Left ventricle myocardium inferior (tissue), 1 donor: ENCODE measurements at regions not wholly inside any gene's neighbourhood (a gene's known extent, or its start where the extent isn't known, plus 50 kb on each side); places are given as distances from the start of the nearest gene placed in this dataset.

Source experiments
- DNase-seq: peaks from one replicate; pipeline ENCODE4 v3.0.0-alpha.2; 2020
- H3K27ac ChIP-seq: fragments of 200-600 bp; replicated peaks from 2 replicates; pipeline ENCODE4 v1.8.0; 2021
- H3K27me3 ChIP-seq: fragments of 200-600 bp; 2 replicates; pipeline ENCODE4 v1.8.0; 2021; ENCODE audit warnings: low read depth
- H3K36me3 ChIP-seq: fragments of 200-600 bp; 2 replicates; pipeline ENCODE4 v1.8.0; 2021
- H3K4me1 ChIP-seq: fragments of 200-600 bp; 2 replicates; pipeline ENCODE4 v1.8.0; 2021
- H3K4me3 ChIP-seq: fragments of 200-600 bp; 2 replicates; pipeline ENCODE4 v1.8.0; 2021; ENCODE audit warnings: mild to moderate bottlenecking, moderate library complexity
- H3K9me3 ChIP-seq: fragments of 200-600 bp; replicated peaks from 2 replicates; pipeline ENCODE4 v1.8.0; 2021
- intact Hi-C: fragments of 100-400 bp; cut with micrococcal nuclease; formaldehyde crosslinking; loops from one replicate; pipeline ENCODE4 v1.11.0; 2022
- TF ChIP-seq, protein P1 (sequence below): fragments of 200-600 bp; IDR thresholded peaks from 2 replicates; pipeline ENCODE4 v1.8.0; 2021; ENCODE audit warnings: antibody characterized with exemption, mild to moderate bottlenecking, borderline replicate concordance
- donor health status: DM: no; HTN: yes; CAD: no; lungs with severe emphysema.

DNA sequence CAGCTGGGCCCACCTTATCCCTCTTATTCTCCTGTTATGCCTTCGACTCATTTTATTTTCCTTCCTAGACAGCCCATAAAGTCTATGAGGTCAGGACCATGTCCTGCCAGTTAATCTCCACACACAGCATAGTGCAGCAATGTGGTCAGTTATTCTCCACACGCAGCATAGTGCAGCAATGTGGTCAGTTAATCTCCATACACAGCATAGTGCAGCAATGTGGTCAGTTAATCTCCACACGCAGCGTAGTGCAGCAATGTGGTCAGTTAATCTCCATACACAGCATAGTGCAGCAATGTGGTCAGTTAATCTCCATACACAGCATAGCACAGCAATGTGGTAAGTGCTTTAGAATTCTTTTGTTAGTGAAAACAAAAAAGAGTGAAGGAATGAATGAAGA lies 77.8 kb downstream of the TEX36 start:
- Histone ChIP-seq H3K27ac (no peak overlapping the region), H3K36me3 (no peaks in the 10 kb centered on the region), H3K27me3 (peaks cover 45% of the 10 kb centered on the region), H3K4me1 (no peaks in the 10 kb centered on the region), H3K4me3 (no peak overlapping the region), H3K9me3 (peaks cover 7% of the 10 kb centered on the region)
- TF ChIP-seq, protein P1, sequence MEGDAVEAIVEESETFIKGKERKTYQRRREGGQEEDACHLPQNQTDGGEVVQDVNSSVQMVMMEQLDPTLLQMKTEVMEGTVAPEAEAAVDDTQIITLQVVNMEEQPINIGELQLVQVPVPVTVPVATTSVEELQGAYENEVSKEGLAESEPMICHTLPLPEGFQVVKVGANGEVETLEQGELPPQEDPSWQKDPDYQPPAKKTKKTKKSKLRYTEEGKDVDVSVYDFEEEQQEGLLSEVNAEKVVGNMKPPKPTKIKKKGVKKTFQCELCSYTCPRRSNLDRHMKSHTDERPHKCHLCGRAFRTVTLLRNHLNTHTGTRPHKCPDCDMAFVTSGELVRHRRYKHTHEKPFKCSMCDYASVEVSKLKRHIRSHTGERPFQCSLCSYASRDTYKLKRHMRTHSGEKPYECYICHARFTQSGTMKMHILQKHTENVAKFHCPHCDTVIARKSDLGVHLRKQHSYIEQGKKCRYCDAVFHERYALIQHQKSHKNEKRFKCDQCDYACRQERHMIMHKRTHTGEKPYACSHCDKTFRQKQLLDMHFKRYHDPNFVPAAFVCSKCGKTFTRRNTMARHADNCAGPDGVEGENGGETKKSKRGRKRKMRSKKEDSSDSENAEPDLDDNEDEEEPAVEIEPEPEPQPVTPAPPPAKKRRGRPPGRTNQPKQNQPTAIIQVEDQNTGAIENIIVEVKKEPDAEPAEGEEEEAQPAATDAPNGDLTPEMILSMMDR = no peak
- DNase-seq = no peak
- intact Hi-C loops = no loop called here

DNA sequence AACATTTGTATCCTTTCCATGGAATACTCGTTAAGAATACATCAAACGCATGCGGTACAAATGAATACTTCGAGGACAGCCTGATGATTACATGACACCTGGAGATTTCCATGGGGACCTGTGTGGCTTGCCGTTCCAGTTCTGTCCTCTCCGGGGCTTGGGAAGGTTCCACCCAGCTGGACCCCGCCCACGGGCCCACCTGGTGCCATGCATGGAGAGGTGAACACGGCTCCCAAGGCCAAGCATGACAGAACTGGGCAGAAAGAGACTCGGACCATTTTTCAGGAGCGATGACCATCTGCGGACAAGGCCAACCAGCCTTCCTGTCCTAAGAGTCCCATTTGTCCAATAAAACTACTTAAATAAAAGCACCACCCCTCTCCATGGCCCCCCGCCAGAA lies 80.1 kb downstream of the TEX36 start:
- Histone ChIP-seq H3K9me3 (peaks cover 10% of the 10 kb centered on the region), H3K4me3 (no peak overlapping the region), H3K4me1 (no peaks in the 10 kb centered on the region), H3K36me3 (no peaks in the 10 kb centered on the region), H3K27me3 (peaks cover 45% of the 10 kb centered on the region), H3K27ac (no peak overlapping the region)
- TF ChIP-seq, protein P1 = no peak
- no peak for DNase-seq
- intact Hi-C loops = no loop called here

DNA sequence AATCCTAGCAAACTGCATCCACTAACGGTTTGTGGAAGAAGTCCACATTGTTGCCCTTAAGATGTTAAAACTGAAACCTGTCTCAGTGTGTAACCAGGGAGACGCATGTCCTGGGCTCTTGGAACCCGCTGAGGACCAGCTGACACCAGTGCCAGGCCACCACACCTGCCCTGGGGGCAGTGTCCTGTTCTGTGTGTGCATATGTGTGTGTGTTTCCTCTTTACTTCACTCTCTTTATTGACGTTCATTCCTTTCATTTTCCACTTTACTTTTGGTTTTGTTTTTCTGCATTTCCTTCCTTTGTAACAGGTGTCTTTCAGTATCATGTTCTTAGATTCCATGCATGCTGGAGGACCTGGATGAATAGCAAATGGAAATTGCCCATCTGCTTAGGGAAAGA lies 83.8 kb downstream of the TEX36 start:
- TF ChIP-seq, protein P1 = no peak
- H3K4me1 ChIP-seq = no peaks in the 10 kb centered on the region
- no peak for DNase-seq

DNA sequence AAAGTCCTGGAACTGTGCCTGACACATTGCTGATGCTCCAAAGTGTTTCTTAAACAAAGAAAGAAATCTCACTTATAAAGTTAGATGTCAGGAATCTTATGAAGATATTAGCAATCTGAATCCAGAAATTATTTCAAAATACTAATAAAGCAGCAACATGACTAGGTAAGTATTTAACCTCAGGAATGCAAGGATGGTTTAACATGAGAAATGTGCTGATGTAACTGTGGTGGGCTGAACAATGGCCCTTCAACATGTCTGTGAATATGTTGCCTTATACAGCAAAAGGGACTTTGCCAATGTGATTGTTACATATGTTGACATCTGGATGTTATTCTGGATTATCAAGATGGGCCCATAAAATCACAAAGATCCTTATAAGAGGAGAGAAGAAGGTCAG lies 87.1 kb downstream of the TEX36 start:
- Histone ChIP-seq H3K27ac (no peak overlapping the region), H3K9me3 (peaks cover 35% of the 10 kb centered on the region), H3K36me3 (no peaks in the 10 kb centered on the region), H3K4me3 (no peak overlapping the region), H3K4me1 (no peaks in the 10 kb centered on the region), H3K27me3 (peaks cover 7% of the 10 kb centered on the region)
- DNase-seq = no peak
- TF ChIP-seq, protein P1 = no peak
- intact Hi-C loops = no loop called here

More for the DNA sequence above, 83.8 kb downstream of the TEX36 start:
- intact Hi-C loops = no loop called here
- Histone ChIP-seq H3K9me3 (peaks cover 35% of the 10 kb centered on the region), H3K36me3 (no peaks in the 10 kb centered on the region), H3K4me3 (no peak overlapping the region), H3K27me3 (peaks cover 34% of the 10 kb centered on the region), H3K27ac (no peak overlapping the region)

DNA sequence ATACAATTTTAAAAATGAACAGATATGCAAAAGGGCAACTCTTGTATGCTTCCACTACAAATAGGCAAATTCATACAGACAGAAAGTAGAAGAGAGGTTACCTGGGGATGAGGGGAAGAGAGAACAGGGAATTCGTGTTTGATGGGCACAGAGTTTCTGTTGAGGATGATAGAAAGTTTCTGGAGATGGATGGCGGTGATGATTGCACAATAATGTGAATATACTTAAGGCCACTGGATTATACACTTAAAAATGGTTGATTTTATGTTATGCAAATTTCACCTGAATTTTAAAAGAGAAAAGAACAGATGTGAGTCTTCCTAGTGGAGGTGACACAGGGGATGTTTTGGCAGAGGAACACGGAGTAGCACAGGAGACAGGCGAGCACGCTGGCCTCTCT lies 89.3 kb downstream of the TEX36 start:
- peaks cover 7% of the 10 kb centered on the region for H3K27me3 ChIP-seq
- no peaks in the 10 kb centered on the region for H3K4me1 ChIP-seq
- no peaks in the 10 kb centered on the region for H3K36me3 ChIP-seq
- DNase-seq = no peak
- no peak overlapping the region for H3K27ac ChIP-seq
- TF ChIP-seq, protein P1 = no peak
- H3K9me3 ChIP-seq = peaks cover 25% of the 10 kb centered on the region
- intact Hi-C loops = no loop called here
- H3K4me3 ChIP-seq = no peak overlapping the region

DNA sequence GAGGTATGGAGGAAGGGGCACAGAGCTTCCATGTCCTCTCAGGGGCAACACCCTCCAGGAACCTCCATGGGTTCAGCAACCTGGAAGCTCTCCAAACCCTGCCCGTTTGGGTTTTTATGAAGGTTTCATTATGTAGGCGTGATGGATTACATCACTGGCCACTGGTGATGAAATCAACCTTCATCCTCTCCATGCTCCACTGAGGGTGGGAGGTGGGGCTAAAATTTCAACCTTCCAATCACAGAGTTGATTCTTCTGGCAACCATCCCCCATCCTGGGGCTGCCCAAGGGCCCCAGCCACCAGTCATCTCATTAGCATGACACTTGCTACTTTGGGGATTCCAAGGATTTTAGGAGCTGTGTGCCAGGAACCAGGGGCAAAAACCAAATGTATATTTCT lies 90.1 kb downstream of the TEX36 start:
- intact Hi-C loops = no loop called here
- TF ChIP-seq, protein P1 = no peak
- H3K27me3 ChIP-seq = peaks cover 7% of the 10 kb centered on the region
- H3K9me3 ChIP-seq = peaks cover 25% of the 10 kb centered on the region
- H3K27ac ChIP-seq = no peak overlapping the region
- H3K4me1 ChIP-seq = no peaks in the 10 kb centered on the region
- no peaks in the 10 kb centered on the region for H3K36me3 ChIP-seq
- no peak for DNase-seq
- no peak overlapping the region for H3K4me3 ChIP-seq
